ENCODE measurements at regions not wholly inside any gene's neighbourhood (a gene's known extent, or its start where the extent isn't known, plus 50 kb on each side); places are given as distances from the start of the nearest gene placed in this dataset.

DNA sequence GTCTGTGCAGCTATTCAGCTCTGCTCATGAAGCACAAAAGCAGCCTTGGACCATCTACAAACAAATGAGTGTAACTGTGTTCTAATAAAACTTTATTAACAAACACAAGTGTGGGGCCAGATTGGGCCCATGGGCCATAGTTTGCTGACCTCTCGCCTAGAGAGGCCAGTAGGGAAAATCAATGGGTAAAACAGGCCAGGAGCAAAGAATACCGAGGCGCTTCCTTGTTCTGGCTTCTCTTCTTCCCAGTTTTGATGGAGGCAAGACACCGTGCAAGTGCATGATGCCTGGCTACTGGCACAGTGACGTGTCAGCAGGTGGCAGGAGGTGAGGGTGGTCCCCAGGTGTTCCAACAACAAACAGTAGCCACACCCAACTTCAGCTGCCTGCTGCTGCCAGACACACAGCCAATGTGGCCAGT, 94.3 kb upstream of the SDK1 start:
- TF ChIP-seq PPARA (CRISPR knock-in tag; IDR thresholded peaks at IDR 0.05; ENCODE audit: borderline replicate concordance) (no peak), RARB (CRISPR knock-in tag; IDR thresholded peaks at IDR 0.05) (no peak), CSDC2 (CRISPR knock-in tag; IDR thresholded peaks at IDR 0.05) (no peak), TOX (CRISPR knock-in tag; IDR thresholded peaks at IDR 0.05; ENCODE audit: borderline replicate concordance) (no peak), ZNF70 (CRISPR knock-in tag; IDR thresholded peaks at IDR 0.05) (no peak), TSHZ2 (CRISPR knock-in tag; IDR thresholded peaks at IDR 0.05) (no peak)
- TF ChIP-seq, protein P1, sequence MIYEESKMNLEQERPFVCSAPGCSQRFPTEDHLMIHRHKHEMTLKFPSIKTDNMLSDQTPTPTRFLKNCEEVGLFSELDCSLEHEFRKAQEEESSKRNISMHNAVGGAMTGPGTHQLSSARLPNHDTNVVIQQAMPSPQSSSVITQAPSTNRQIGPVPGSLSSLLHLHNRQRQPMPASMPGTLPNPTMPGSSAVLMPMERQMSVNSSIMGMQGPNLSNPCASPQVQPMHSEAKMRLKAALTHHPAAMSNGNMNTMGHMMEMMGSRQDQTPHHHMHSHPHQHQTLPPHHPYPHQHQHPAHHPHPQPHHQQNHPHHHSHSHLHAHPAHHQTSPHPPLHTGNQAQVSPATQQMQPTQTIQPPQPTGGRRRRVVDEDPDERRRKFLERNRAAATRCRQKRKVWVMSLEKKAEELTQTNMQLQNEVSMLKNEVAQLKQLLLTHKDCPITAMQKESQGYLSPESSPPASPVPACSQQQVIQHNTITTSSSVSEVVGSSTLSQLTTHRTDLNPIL (CRISPR knock-in tag; IDR thresholded peaks at IDR 0.05; ENCODE audit: low read depth) = no peak

Measured in SK-N-SH treated with all-trans-retinoic acid at 6 μM for 48 hours (cell line).